Gastrocnemius medialis (tissue), 4 donors: ENCODE measurements at regions not wholly inside any gene's neighbourhood (a gene's known extent, or its start where the extent isn't known, plus 50 kb on each side); places are given as distances from the start of the nearest gene placed in this dataset.

Experiments used
- ATAC-seq, 2 donors: fragments of 150-250 bp; one replicate each; pipeline ENCODE4 v1.9.1; 2016
- DNase-seq, 2 donors: peaks; one replicate each; pipeline ENCODE4 v3.0.0-alpha.2; 2019
- H3K27ac ChIP-seq, 4 donors: fragments of 200-600 bp; sonication (generic); 1 replicate in 1 of 4; 2 replicates in 3 of 4; pipeline ENCODE4 v1.5.1; 2016 to 2018; ENCODE audit warnings: mild to moderate bottlenecking in 2 of 4, moderate library complexity in 1 of 4
- H3K27me3 ChIP-seq, 3 donors: fragments of 200-600 bp; sonication (generic) in 2 of 3; 1 replicate in 1 of 3; 2 replicates in 2 of 3; pipeline versions ENCODE4 v1.5.1 to v1.6.0; 2016 to 2019; ENCODE audit warnings: mild to moderate bottlenecking in 1 of 3, moderate library complexity in 1 of 3
- H3K36me3 ChIP-seq, 2 donors: fragments of 200-600 bp; sonication (generic) in 1 of 2; one replicate each; pipeline ENCODE4 v1.5.1; 2017 to 2018
- H3K4me1 ChIP-seq, 2 donors: fragments of 200-600 bp; sonication (generic) in 1 of 2; one replicate each; pipeline ENCODE4 v1.5.1; 2016 to 2017; ENCODE audit warnings: mild to moderate bottlenecking in 2 of 2
- H3K4me3 ChIP-seq, 4 donors: fragments of 200-600 bp; sonication (generic) in 3 of 4; 1 replicate in 1 of 4; 2 replicates in 3 of 4; pipeline ENCODE4 v1.5.1; 2016 to 2019; ENCODE audit warnings: mild to moderate bottlenecking in 2 of 4
- H3K9me3 ChIP-seq, 3 donors: fragments of 200-600 bp; sonication (generic) in 2 of 3; 1 replicate in 1 of 3; 2 replicates in 2 of 3; pipeline ENCODE4 v1.5.1; 2016 to 2019
- CTCF ChIP-seq, 5 experiments: fragments of 450-650 bp in 3 of 5; fragments of 200-600 bp in 2 of 5; sonication (generic) in 2 of 5; IDR thresholded peaks in 4 of 5; conservative IDR thresholded peaks in 1 of 5; 1 replicate in 4 of 5; 2 replicates in 1 of 5; pipeline ENCODE4 v1.5.1; 2016 to 2019; ENCODE audit warnings: antibody characterized with exemption in 5 of 5, mild to moderate bottlenecking in 3 of 5, moderate library complexity in 3 of 5
- POLR2A ChIP-seq, 2 donors: fragments of 450-650 bp; IDR thresholded peaks; one replicate each; pipeline ENCODE4 v1.6.1; 2017; ENCODE audit warnings: antibody characterized with exemption in 2 of 2, mild to moderate bottlenecking in 2 of 2, moderate library complexity in 2 of 2
- in situ Hi-C, 4 donors: fragments of 200-750 bp; cut with MboI; loops; one replicate each; pipeline versions ENCODE4 v1.15.0 to v1.8.0; 2017; ENCODE audit warnings: low sequenced_read_pairs in 4 of 4
- intact Hi-C: fragments of 100-400 bp; cut with DNase I; formaldehyde crosslinking; loops from one replicate; pipeline ENCODE4 v1.15.1; 2023; ENCODE audit warnings: low total_unique reads

GRCh38 chr14:66120402-66120801, 365.8 kb upstream of the CCDC196 start:
- intact Hi-C loops = loop anchor here (5.0 kb wide), 1 partner anchor 738 kb away; no protein-coding TSS in a partner anchor
- no peaks in the 10 kb centered on the region for H3K9me3 ChIP-seq
- DNase-seq = no peak
- no peak overlapping the region for H3K4me3 ChIP-seq
- no peak for TF ChIP-seq POLR2A (IDR thresholded peaks at IDR 0.05)
- no peak for TF ChIP-seq CTCF (IDR thresholded peaks at IDR 0.05 in 4 of 5, conservative IDR thresholded peaks at IDR 0.05 in 1 of 5)
- no peaks in the 10 kb centered on the region for H3K36me3 ChIP-seq
- no peak for ATAC-seq
- no peak overlapping the region for H3K27ac ChIP-seq
- in situ Hi-C loops = no loop called here
- H3K4me1 ChIP-seq = no peaks in the 10 kb centered on the region
- H3K27me3 ChIP-seq = no peaks in the 10 kb centered on the region

GRCh38 chr14:66121859-66122258, 364.3 kb upstream of the CCDC196 start:
- no peak for DNase-seq
- no peak for ATAC-seq
- in situ Hi-C loops = no loop called here

GRCh38 chr14:66129224-66129623, 356.9 kb upstream of the CCDC196 start:
- intact Hi-C loops = no loop called here
- H3K36me3 ChIP-seq = no peaks in the 10 kb centered on the region

More at GRCh38 chr14:66121859-66122258, 364.3 kb upstream of the CCDC196 start:
- TF ChIP-seq POLR2A (IDR thresholded peaks at IDR 0.05) (no peak), CTCF (IDR thresholded peaks at IDR 0.05 in 4 of 5, conservative IDR thresholded peaks at IDR 0.05 in 1 of 5) (no peak)
- H3K27me3 ChIP-seq = no peaks in the 10 kb centered on the region
- no peak overlapping the region for H3K27ac ChIP-seq
- intact Hi-C loops = loop anchor here (5.0 kb wide), 1 partner anchor 740 kb away; no protein-coding TSS in a partner anchor
- no peaks in the 10 kb centered on the region for H3K9me3 ChIP-seq
- H3K36me3 ChIP-seq = no peaks in the 10 kb centered on the region
- H3K4me1 ChIP-seq = no peaks in the 10 kb centered on the region
- H3K4me3 ChIP-seq = no peak overlapping the region

GRCh38 chr14:66131111-66131510, 355.1 kb upstream of the CCDC196 start:
- ATAC-seq (no peak), DNase-seq (no peak)
- intact Hi-C loops (no loop called here), in situ Hi-C loops (no loop called here)
- Histone ChIP-seq H3K27ac (no peak overlapping the region), H3K36me3 (no peaks in the 10 kb centered on the region), H3K9me3 (no peaks in the 10 kb centered on the region), H3K4me1 (no peaks in the 10 kb centered on the region), H3K4me3 (no peak overlapping the region), H3K27me3 (no peaks in the 10 kb centered on the region)
- TF ChIP-seq CTCF (IDR thresholded peaks at IDR 0.05 in 4 of 5, conservative IDR thresholded peaks at IDR 0.05 in 1 of 5) (no peak), POLR2A (IDR thresholded peaks at IDR 0.05) (no peak)

More at GRCh38 chr14:66129224-66129623, 356.9 kb upstream of the CCDC196 start:
- in situ Hi-C loops = no loop called here
- Histone ChIP-seq H3K4me1 (no peaks in the 10 kb centered on the region), H3K4me3 (no peak overlapping the region), H3K27ac (no peak overlapping the region), H3K9me3 (no peaks in the 10 kb centered on the region), H3K27me3 (no peaks in the 10 kb centered on the region)
- DNase-seq (no peak), ATAC-seq (no peak)
- TF ChIP-seq POLR2A (IDR thresholded peaks at IDR 0.05) = no peak

GRCh38 chr14:66133666-66134065, 352.5 kb upstream of the CCDC196 start:
- no peak overlapping the region for H3K27ac ChIP-seq
- no peak overlapping the region for H3K4me3 ChIP-seq
- in situ Hi-C loops = no loop called here
- H3K9me3 ChIP-seq = no peaks in the 10 kb centered on the region
- DNase-seq (no peak), ATAC-seq (no peak)
- no peaks in the 10 kb centered on the region for H3K4me1 ChIP-seq
- intact Hi-C loops = no loop called here
- no peaks in the 10 kb centered on the region for H3K27me3 ChIP-seq
- no peak for TF ChIP-seq POLR2A (IDR thresholded peaks at IDR 0.05)
- TF ChIP-seq CTCF (IDR thresholded peaks at IDR 0.05 in 4 of 5, conservative IDR thresholded peaks at IDR 0.05 in 1 of 5) = no peak
- no peaks in the 10 kb centered on the region for H3K36me3 ChIP-seq
